Esophagus muscularis mucosa (tissue), 4 donors: ENCODE measurements at regions not wholly inside any gene's neighbourhood (a gene's known extent, or its start where the extent isn't known, plus 50 kb on each side); places are given as distances from the start of the nearest gene placed in this dataset.

ENCODE experiments used
- DNase-seq: peaks from one replicate; pipeline ENCODE4 v3.0.0-alpha.2; 2017; ENCODE audit errors: extremely low spot score
- H3K27ac ChIP-seq, 4 donors: fragments of 200-600 bp; sonication (generic); replicated peaks in 1 of 4; 1 replicate in 3 of 4; 2 replicates in 1 of 4; pipeline ENCODE4 v1.5.1; 2016 to 2019; ENCODE audit warnings: mild to moderate bottlenecking in 1 of 4
- H3K27me3 ChIP-seq, 4 donors: fragments of 200-600 bp; sonication (generic); one replicate each; pipeline versions ENCODE4 v1.5.1 to v1.6.0; 2016 to 2019
- H3K36me3 ChIP-seq, 4 donors: fragments of 200-600 bp; sonication (generic); one replicate each; pipeline ENCODE4 v1.5.1; 2016 to 2019
- H3K4me1 ChIP-seq, 4 donors: fragments of 200-600 bp; sonication (generic); one replicate each; pipeline ENCODE4 v1.5.1; 2016 to 2019
- H3K4me3 ChIP-seq, 4 donors: fragments of 200-600 bp; sonication (generic); 1 replicate in 2 of 4; 2 replicates in 2 of 4; pipeline ENCODE4 v1.5.1; 2016 to 2019; ENCODE audit warnings: mild to moderate bottlenecking in 4 of 4, moderate library complexity in 1 of 4
- H3K9me3 ChIP-seq, 4 donors: fragments of 200-600 bp; sonication (generic); 1 replicate in 3 of 4; 2 replicates in 1 of 4; pipeline ENCODE4 v1.5.1; 2016 to 2019
- EP300 ChIP-seq: sonication (generic); formaldehyde crosslinking; IDR thresholded peaks from one replicate; pipeline ENCODE4 v1.6.1; 2017; ENCODE audit warnings: antibody characterized with exemption
- POLR2A ChIP-seq: fragments of 450-650 bp; IDR thresholded peaks from one replicate; pipeline ENCODE4 v1.6.1; 2017; ENCODE audit warnings: antibody characterized with exemption, moderate library complexity, mild to moderate bottlenecking, low read depth
- POLR2AphosphoS5 ChIP-seq, 2 donors: sonication (generic); formaldehyde crosslinking; IDR thresholded peaks; one replicate each; pipeline ENCODE4 v1.6.1; 2017; ENCODE audit warnings: antibody characterized with exemption in 2 of 2
- WGBS: methylation state at CpG from one replicate; pipeline ENCODE4 v1.1.5; 2018; 5-methylcytosine and 5-hydroxymethylcytosine counted together
- intact Hi-C: fragments of 100-400 bp; cut with DNase I; formaldehyde crosslinking; loops from one replicate; pipeline ENCODE4 v1.15.1; 2023
- TF ChIP-seq, protein P1 (sequence below), 3 experiments: fragments of 200-600 bp in 2 of 3; fragments of 450-650 bp in 1 of 3; sonication (generic) in 2 of 3; IDR thresholded peaks; one replicate each; pipeline ENCODE4 v1.5.1; 2017 to 2019; ENCODE audit warnings: antibody characterized with exemption in 3 of 3, mild to moderate bottlenecking in 2 of 3, moderate library complexity in 1 of 3

- no peak for TF ChIP-seq POLR2A
- no peak for TF ChIP-seq POLR2AphosphoS5 (IDR thresholded peaks at IDR 0.05)
- no peak for TF ChIP-seq EP300
- TF ChIP-seq, protein P1, sequence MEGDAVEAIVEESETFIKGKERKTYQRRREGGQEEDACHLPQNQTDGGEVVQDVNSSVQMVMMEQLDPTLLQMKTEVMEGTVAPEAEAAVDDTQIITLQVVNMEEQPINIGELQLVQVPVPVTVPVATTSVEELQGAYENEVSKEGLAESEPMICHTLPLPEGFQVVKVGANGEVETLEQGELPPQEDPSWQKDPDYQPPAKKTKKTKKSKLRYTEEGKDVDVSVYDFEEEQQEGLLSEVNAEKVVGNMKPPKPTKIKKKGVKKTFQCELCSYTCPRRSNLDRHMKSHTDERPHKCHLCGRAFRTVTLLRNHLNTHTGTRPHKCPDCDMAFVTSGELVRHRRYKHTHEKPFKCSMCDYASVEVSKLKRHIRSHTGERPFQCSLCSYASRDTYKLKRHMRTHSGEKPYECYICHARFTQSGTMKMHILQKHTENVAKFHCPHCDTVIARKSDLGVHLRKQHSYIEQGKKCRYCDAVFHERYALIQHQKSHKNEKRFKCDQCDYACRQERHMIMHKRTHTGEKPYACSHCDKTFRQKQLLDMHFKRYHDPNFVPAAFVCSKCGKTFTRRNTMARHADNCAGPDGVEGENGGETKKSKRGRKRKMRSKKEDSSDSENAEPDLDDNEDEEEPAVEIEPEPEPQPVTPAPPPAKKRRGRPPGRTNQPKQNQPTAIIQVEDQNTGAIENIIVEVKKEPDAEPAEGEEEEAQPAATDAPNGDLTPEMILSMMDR (IDR thresholded peaks at IDR 0.05), result no peak
- 74% methylated on average over 2 of the region's 2 CpGs for WGBS
These were observed 132.8 kb downstream of the POLR1F start for GRCh38 chr7:19575909-19576557.

GRCh38 chr7:19574131-19574530 is 134.7 kb downstream of the POLR1F start:
- Histone ChIP-seq H3K36me3 (no peaks in the 10 kb centered on the region), H3K9me3 (no peaks in the 10 kb centered on the region), H3K27me3 (no peaks in the 10 kb centered on the region), H3K4me3 (no peak overlapping the region), H3K27ac (no peak overlapping the region), H3K4me1 (no peaks in the 10 kb centered on the region)
- WGBS, result 47% methylated on average over 5 of the region's 5 CpGs
- no peak for DNase-seq
- TF ChIP-seq POLR2AphosphoS5 (IDR thresholded peaks at IDR 0.05) (no peak), POLR2A (no peak), EP300 (no peak)
- TF ChIP-seq, protein P1 (IDR thresholded peaks at IDR 0.05), result no peak
- intact Hi-C loops, result no loop called here

More at GRCh38 chr7:19575909-19576557, 132.8 kb downstream of the POLR1F start:
- H3K4me3 ChIP-seq, result no peak overlapping the region
- H3K4me1 ChIP-seq, result no peaks in the 10 kb centered on the region
- no peaks in the 10 kb centered on the region for H3K27me3 ChIP-seq
- H3K9me3 ChIP-seq, result no peaks in the 10 kb centered on the region
- H3K27ac ChIP-seq, result no peak overlapping the region
- no peaks in the 10 kb centered on the region for H3K36me3 ChIP-seq
- intact Hi-C loops, result no loop called here
- no peak for DNase-seq

- 58% methylated on average over 4 of the region's 4 CpGs for WGBS
- H3K9me3 ChIP-seq, result no peaks in the 10 kb centered on the region
- no peaks in the 10 kb centered on the region for H3K27me3 ChIP-seq
- DNase-seq, result no peak
- TF ChIP-seq POLR2AphosphoS5 (IDR thresholded peaks at IDR 0.05) (no peak), POLR2A (no peak), EP300 (no peak)
- TF ChIP-seq, protein P1 (IDR thresholded peaks at IDR 0.05), result no peak
- no peaks in the 10 kb centered on the region for H3K36me3 ChIP-seq
- H3K4me3 ChIP-seq, result no peak overlapping the region
- H3K4me1 ChIP-seq, result no peaks in the 10 kb centered on the region
- intact Hi-C loops, result no loop called here
- H3K27ac ChIP-seq, result no peak overlapping the region
These were observed 136.3 kb downstream of the POLR1F start for GRCh38 chr7:19572566-19572965.

DNA sequence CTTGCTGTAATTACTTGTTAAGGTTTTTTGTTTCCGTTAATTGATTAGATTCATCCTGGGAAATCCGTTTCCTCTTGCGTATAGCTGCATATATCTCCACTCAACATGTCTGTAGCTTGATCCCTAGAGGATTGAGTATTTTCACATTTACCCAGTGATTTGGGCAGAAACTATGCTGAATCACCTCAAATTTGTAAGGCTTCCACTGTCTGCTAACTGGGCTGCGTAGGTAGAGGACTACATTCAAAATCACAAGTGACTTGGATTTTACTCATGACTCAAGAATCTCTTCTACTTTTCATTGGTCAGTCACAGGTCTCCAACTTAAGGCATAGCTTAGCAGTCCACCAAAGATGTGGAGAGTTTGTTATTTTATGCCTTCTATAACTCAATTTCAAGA is 141.8 kb downstream of the POLR1F start:
- TF ChIP-seq POLR2A (no peak), EP300 (no peak), POLR2AphosphoS5 (IDR thresholded peaks at IDR 0.05) (no peak)
- TF ChIP-seq, protein P1 (IDR thresholded peaks at IDR 0.05), result no peak
- intact Hi-C loops, result no loop called here
- Histone ChIP-seq H3K4me3 (no peak overlapping the region), H3K4me1 (no peaks in the 10 kb centered on the region), H3K9me3 (no peaks in the 10 kb centered on the region), H3K36me3 (no peaks in the 10 kb centered on the region), H3K27ac (no peak overlapping the region), H3K27me3 (no peaks in the 10 kb centered on the region)
- DNase-seq, result no peak
- WGBS, result 92% methylated on average over 4 of the region's 4 CpGs

DNA sequence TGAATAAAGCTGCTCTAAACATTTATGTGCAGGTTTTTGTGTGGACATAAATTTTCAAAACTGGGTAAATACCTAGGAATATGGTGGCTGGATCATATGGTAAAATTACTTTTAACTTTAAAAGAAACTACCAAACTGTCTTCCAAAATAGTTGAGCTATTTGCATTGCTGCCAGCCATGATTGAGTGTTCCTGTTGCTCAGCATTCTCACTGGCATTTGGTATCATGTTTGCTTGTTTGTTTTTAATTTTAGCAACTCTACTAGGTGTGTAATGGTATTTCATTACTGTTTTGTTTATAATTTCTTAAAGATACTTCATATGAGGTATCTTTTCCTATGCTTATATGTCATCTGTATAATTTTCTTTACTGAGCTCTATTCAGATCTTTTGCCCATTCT is 143.2 kb downstream of the POLR1F start:
- Histone ChIP-seq H3K27me3 (no peaks in the 10 kb centered on the region), H3K27ac (no peak overlapping the region), H3K9me3 (no peaks in the 10 kb centered on the region), H3K4me1 (no peaks in the 10 kb centered on the region), H3K4me3 (no peak overlapping the region), H3K36me3 (no peaks in the 10 kb centered on the region)
- intact Hi-C loops, result no loop called here
- no peak for TF ChIP-seq POLR2AphosphoS5 (IDR thresholded peaks at IDR 0.05)
- TF ChIP-seq POLR2A, result no peak
- TF ChIP-seq, protein P1 (IDR thresholded peaks at IDR 0.05), result no peak
- no peak for TF ChIP-seq EP300
- DNase-seq, result no peak
